ENCODE measurements at regions not wholly inside any gene's neighbourhood (a gene's known extent, or its start where the extent isn't known, plus 50 kb on each side); places are given as distances from the start of the nearest gene placed in this dataset.

GRCh38 chr5:9932770-9933169 lies 302.6 kb upstream of the TAS2R1 start:
- in situ Hi-C loops (cut with MboI; ENCODE audit: low sequenced_read_pairs, unreplicated experiment) = no loop called here
- TF ChIP-seq CTCF (IDR thresholded peaks at IDR 0.05; ENCODE audit: borderline replicate concordance, control extremely low read depth, extremely low read depth, insufficient read depth, missing control alignments) = no peak
- DNase-seq (ENCODE audit: low spot score) = no peak

GRCh38 chr5:9930156-9930555 lies 300.0 kb upstream of the TAS2R1 start:
- DNase-seq (ENCODE audit: low spot score) = no peak
- in situ Hi-C loops (cut with MboI; ENCODE audit: low sequenced_read_pairs, unreplicated experiment) = no loop called here

GRCh38 chr5:9928326-9928725 lies 298.2 kb upstream of the TAS2R1 start:
- DNase-seq (ENCODE audit: low spot score) = no peak

More at GRCh38 chr5:9930156-9930555, 300.0 kb upstream of the TAS2R1 start:
- TF ChIP-seq CTCF (IDR thresholded peaks at IDR 0.05; ENCODE audit: borderline replicate concordance, control extremely low read depth, extremely low read depth, insufficient read depth, missing control alignments) = no peak

GRCh38 chr5:9927521-9927997 lies 297.4 kb upstream of the TAS2R1 start:
- no peak for DNase-seq (ENCODE audit: low spot score)
- in situ Hi-C loops (cut with MboI; ENCODE audit: low sequenced_read_pairs, unreplicated experiment) = no loop called here
- no peak for TF ChIP-seq CTCF (IDR thresholded peaks at IDR 0.05; ENCODE audit: borderline replicate concordance, control extremely low read depth, extremely low read depth, insufficient read depth, missing control alignments)

More at GRCh38 chr5:9928326-9928725, 298.2 kb upstream of the TAS2R1 start:
- TF ChIP-seq CTCF (IDR thresholded peaks at IDR 0.05; ENCODE audit: borderline replicate concordance, control extremely low read depth, extremely low read depth, insufficient read depth, missing control alignments) = no peak
- in situ Hi-C loops (cut with MboI; ENCODE audit: low sequenced_read_pairs, unreplicated experiment) = no loop called here

GRCh38 chr5:9927106-9927505 lies 297.0 kb upstream of the TAS2R1 start:
- in situ Hi-C loops (cut with MboI; ENCODE audit: low sequenced_read_pairs, unreplicated experiment) = no loop called here
- no peak for DNase-seq (ENCODE audit: low spot score)
- no peak for TF ChIP-seq CTCF (IDR thresholded peaks at IDR 0.05; ENCODE audit: borderline replicate concordance, control extremely low read depth, extremely low read depth, insufficient read depth, missing control alignments)

GRCh38 chr5:9924614-9925013 lies 294.5 kb upstream of the TAS2R1 start:
- no peak for DNase-seq (ENCODE audit: low spot score)
- TF ChIP-seq CTCF (IDR thresholded peaks at IDR 0.05; ENCODE audit: borderline replicate concordance, control extremely low read depth, extremely low read depth, insufficient read depth, missing control alignments) = no peak
- in situ Hi-C loops (cut with MboI; ENCODE audit: low sequenced_read_pairs, unreplicated experiment) = no loop called here

GRCh38 chr5:9922719-9923118 lies 292.6 kb upstream of the TAS2R1 start:
- in situ Hi-C loops (cut with MboI; ENCODE audit: low sequenced_read_pairs, unreplicated experiment) = no loop called here
- no peak for TF ChIP-seq CTCF (IDR thresholded peaks at IDR 0.05; ENCODE audit: borderline replicate concordance, control extremely low read depth, extremely low read depth, insufficient read depth, missing control alignments)
- no peak for DNase-seq (ENCODE audit: low spot score)
